NCI-H146 treated with DMSO at 0.1 percent for 48 hours (cell line): ENCODE measurements at regions not wholly inside any gene's neighbourhood (a gene's known extent, or its start where the extent isn't known, plus 50 kb on each side); places are given as distances from the start of the nearest gene placed in this dataset.
"Not testable (repeated sequence)": the region's sequence is repeated elsewhere in the genome, so short reads cannot be mapped to it uniquely, and the experiment has no call there.

Experiments used
- DNase-seq: peaks from one replicate; lab custom pipeline; 2025; ENCODE audit not compliant: unreplicated experiment; lab: John Stamatoyannopoulos, UW

- no peak for DNase-seq
Measured at GRCh38 chr4:117014236-117014635, 71.1 kb downstream of the TRAM1L1 start.

- no peak for DNase-seq
Measured at GRCh38 chr4:117010671-117011070, 74.7 kb downstream of the TRAM1L1 start.

- DNase-seq, result no peak
Measured at GRCh38 chr4:117001077-117001476, 84.3 kb downstream of the TRAM1L1 start.

GRCh38 chr4:116982656-116983055, 102.7 kb downstream of the TRAM1L1 start:
- no peak for DNase-seq

DNA sequence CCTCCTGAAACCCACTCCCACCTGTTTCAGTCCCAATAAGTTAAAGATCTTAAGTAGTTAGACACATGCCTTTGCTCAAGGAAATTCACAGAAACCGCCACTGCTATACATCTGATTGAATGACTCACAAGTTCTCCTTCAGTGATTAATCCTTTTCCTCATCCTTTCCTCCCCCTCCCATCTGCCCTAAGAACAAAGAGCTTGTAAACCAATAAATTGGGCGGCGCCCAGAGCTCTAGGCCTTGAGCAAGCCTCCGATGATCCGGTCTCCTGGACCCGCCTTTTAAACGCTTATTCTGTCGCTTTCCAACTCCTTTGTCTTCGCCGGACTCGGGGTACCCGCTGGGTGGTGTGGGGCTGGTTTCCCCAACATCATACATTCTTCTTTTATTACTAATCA, 104.9 kb downstream of the TRAM1L1 start:
- not testable (repeated sequence) for DNase-seq

DNA sequence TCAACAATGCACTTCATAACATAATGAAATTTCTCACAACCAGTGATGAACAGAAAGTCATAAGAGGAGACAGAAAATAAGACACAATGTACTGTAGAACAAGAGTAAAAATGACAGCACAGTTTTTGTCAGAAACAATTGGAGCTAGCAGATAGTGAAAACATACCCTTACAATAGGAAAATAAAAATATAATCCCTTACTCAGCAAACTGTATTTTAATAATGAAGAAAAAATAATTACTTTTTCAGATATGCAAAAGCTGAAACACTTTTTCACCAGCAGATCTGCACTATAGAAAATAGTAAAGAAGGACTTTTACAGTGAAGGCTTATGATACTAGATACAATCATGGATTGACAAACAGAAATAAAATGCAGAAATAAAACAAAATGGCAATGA, 126.3 kb downstream of the TRAM1L1 start:
- DNase-seq, result no peak

- no peak for DNase-seq
Measured at GRCh38 chr4:116953947-116954346, 131.4 kb downstream of the TRAM1L1 start.

DNA sequence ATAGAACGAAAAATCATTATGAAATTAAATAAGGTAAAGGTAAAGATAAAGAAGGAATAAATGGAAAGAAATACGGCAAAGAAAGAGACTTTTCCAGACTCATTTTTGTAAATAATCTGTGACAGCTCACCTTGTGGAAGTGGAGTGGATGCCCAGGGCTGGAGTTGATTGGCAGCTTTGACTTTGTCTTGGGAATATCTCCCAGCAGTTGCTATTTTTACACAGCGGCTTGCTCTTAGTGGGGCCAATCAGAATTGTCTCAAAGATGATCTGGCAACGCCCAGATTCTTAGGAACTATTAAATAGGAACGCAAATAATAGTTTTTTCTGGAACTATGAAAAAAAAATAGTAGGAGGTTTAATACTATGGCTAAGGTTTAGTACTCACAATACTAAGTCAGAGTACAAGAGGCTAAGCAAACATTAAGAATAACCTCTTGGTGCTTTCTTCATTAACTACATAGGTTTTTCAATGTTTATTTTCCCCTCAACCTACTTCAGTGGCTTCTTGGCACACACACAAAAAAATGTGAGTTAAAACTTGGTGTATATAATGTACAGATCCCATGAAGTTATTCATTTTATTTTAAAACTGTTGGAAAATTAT, 132.7 kb downstream of the TRAM1L1 start:
- no peak for DNase-seq

- DNase-seq, result no peak
Measured at GRCh38 chr4:116949856-116950255, 135.5 kb downstream of the TRAM1L1 start.

DNA sequence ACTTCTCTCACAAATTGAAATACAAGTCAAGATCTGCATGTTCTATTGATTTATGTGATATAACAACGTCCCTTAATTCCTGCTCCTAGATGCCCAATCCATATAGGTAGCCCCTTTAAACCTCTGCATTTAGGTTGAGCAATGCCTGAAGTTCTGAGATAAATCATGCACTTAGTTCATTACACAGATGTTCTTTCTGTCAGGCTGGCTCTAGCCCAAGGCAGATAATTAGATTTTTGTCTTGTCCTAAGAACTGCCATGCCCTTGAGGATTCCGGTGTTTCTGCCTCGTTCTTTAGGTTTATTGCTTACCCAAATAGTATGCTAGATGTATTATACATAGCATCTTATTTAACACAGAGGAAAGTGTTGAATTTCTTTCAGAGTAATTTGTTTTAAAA, 143.1 kb downstream of the TRAM1L1 start:
- DNase-seq, result no peak

DNA sequence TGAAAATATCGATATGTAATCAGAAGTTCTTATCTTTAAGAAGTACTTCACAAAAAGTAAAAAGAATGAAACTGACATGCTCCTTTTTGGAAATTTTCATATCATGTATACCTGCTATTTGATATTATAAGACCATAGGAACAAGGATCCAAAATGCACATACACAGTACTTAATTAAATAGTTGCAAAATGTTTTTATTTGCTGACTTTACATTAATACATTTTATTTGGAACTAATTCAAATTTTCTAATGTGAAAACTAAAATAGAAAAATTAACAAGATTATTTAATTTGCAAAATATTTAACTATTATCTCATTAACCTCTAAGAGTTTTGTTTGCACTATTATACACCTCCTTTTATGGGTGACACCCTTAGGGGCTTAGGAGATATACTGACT, 155.0 kb downstream of the TRAM1L1 start:
- no peak for DNase-seq

DNA sequence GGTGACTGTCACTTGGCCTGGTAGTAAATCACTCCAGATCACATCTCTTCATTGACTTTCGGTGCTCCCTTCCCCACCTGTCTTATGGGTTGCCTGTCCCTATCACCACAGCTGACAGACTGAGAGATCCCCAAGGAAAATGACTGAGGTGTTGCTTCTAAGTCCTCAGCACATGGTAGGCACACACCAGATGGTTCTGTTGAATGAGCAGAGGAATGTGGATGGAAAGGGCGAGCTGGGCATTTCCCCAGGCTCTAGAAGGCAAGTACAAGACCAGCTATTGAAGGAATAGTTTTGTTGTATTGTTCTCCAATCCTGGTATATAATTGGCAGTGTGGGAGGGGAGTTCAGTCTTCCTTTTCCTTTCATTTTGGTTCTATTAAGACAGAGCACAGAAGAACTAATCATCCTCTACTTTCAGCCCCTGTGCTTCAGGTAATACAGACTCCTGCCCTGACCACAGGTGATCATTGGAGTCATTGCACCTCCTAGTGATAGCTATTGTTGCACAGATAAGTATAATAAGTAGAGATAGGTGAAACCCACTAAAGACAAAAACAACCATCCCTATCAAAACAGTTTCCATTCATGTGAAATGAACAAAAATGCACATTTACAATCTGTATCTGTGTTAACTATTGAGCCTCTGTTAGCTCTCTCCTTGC, 158.6 kb downstream of the TRAM1L1 start:
- no peak for DNase-seq

- DNase-seq, result no peak
Measured at GRCh38 chr4:116925900-116926457, 159.4 kb downstream of the TRAM1L1 start.

DNA sequence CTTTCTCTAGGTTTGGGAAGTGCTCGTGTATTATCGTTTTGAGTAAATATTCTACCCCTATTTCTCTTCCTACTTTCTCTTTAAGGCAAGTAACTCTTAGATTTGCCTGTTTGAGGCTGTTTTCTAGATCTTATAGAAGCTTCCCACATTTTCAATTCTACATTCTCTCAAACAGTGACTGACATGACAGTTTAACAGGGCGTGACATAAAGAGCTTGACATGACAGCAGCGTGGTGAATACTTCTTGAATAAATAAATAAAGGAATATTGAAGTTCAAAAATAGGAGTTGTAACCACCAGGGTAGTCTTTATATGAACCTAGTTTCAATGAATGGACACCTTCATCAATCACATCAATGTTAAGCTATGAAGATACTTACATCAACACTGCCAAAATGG, 162.0 kb downstream of the TRAM1L1 start:
- no peak for DNase-seq

DNA sequence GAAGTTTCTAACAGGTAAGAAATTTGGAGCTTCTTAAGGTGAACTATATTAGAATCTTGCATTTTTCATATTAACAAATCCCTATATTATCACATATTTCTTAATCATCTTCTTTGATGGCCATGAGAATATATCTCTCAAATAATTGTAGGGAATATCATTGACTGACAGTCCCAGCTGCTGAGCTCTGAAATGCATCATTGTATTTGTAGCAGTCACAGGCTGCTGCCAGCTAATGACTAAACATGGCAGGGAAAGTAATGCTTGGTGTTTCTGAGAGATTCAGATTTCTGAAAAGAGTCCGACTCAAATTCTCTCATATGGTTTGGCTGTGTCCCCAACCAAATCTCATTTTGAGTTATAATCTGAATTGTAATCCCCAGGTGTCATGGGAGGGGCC, 171.9 kb downstream of the TRAM1L1 start:
- no peak for DNase-seq

- no peak for DNase-seq
Measured at GRCh38 chr4:116906758-116907157, 178.6 kb downstream of the TRAM1L1 start.

- DNase-seq, result no peak
Measured at GRCh38 chr4:116899561-116899960, 185.8 kb downstream of the TRAM1L1 start.

- no peak for DNase-seq
Measured at GRCh38 chr4:116885579-116885978, 199.8 kb downstream of the TRAM1L1 start.

DNA sequence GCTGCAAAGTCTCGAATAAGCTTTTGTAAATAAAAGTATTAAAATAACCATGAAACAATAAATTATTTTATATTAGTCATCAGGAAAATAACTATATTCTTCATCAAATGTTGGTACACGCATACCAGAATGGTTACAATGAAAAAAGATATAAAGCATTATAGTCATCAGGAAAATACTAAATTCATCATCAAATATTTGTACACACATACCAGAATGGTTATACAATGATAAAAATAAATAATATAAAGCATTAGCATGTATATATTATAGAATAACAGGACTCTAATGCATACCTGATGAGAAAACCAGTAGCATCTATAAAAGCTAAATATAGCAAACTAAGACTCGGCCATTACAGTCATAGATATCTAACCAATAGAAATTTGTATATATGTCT, 202.9 kb downstream of the TRAM1L1 start:
- DNase-seq, result no peak

DNA sequence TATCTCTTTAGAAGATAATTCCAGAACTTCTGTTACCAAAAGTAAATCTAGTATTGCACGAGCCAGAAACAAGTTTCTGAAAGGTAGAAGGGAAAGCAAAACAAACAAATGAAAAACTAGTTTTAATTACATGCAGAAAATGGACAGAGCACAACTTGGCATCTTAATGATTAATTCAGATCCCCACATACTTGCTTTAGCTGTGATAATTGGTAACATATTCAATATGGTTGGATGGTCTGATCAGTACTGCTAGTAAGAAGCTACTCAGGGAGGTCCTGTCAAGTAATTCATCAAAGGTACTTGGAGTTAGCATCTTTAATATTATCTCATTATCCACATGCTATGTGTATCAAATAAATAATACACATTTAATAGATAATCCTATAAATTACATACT, 204.3 kb downstream of the TRAM1L1 start:
- no peak for DNase-seq

GRCh38 chr4:116880625-116881024, 204.8 kb downstream of the TRAM1L1 start:
- DNase-seq, result no peak

- DNase-seq, result no peak
Measured at GRCh38 chr4:116878280-116878679, 207.1 kb downstream of the TRAM1L1 start.

GRCh38 chr4:116877069-116877468, 208.3 kb downstream of the TRAM1L1 start:
- DNase-seq, result no peak
